H9 (cell line): ENCODE measurements at regions not wholly inside any gene's neighbourhood (a gene's known extent, or its start where the extent isn't known, plus 50 kb on each side); places are given as distances from the start of the nearest gene placed in this dataset.

Experiments used
- DNase-seq: peaks from one replicate; pipeline ENCODE4 v3.0.0-alpha.2; 2017
- H2AFZ ChIP-seq: one replicate; pipeline ENCODE4 v1.6.1; 2013; ENCODE audit warnings: mild to moderate bottlenecking, low read length, control low read depth, moderate library complexity
- H2AK5ac ChIP-seq: 2 replicates; pipeline ENCODE4 v1.6.1; 2013; ENCODE audit warnings: low read length, control low read depth, mixed read lengths; ENCODE audit not compliant: insufficient read length
- H2BK120ac ChIP-seq: one replicate; pipeline ENCODE4 v1.6.1; 2013; ENCODE audit warnings: low read depth, mild to moderate bottlenecking, low read length, control low read depth, inconsistent platforms; ENCODE audit not compliant: poor library complexity, severe bottlenecking
- H2BK12ac ChIP-seq: 2 replicates; pipeline ENCODE4 v1.6.1; 2013; ENCODE audit warnings: low read length, control low read depth, mixed read lengths, low read depth; ENCODE audit not compliant: insufficient read length
- H2BK15ac ChIP-seq: 2 replicates; pipeline ENCODE4 v1.6.1; 2013; ENCODE audit warnings: low read depth, low read length, control low read depth
- H2BK20ac ChIP-seq: one replicate; pipeline ENCODE4 v1.6.1; 2013; ENCODE audit warnings: low read depth, mild to moderate bottlenecking, low read length, control low read depth, inconsistent platforms; ENCODE audit not compliant: poor library complexity, severe bottlenecking
- H2BK5ac ChIP-seq: 2 replicates; pipeline ENCODE4 v1.6.1; 2013; ENCODE audit warnings: low read length, control low read depth, mixed read lengths; ENCODE audit not compliant: insufficient read length
- H3K14ac ChIP-seq: 2 replicates; pipeline ENCODE4 v1.6.1; 2013; ENCODE audit warnings: low read length, control low read depth; ENCODE audit not compliant: insufficient read depth
- H3K18ac ChIP-seq: 2 replicates; pipeline ENCODE4 v1.6.1; 2013; ENCODE audit warnings: low read depth, mild to moderate bottlenecking, mixed read lengths, low read length, control low read depth; ENCODE audit not compliant: insufficient read length
- H3K23ac ChIP-seq: 2 replicates; pipeline ENCODE4 v1.6.1; 2013; ENCODE audit warnings: low read length, control low read depth, mixed read lengths, low read depth; ENCODE audit not compliant: insufficient read length
- H3K23me2 ChIP-seq: 2 replicates; pipeline ENCODE4 v1.6.1; 2013; ENCODE audit warnings: low read depth, mild to moderate bottlenecking, mixed read lengths, low read length, control low read depth; ENCODE audit not compliant: insufficient read length, poor library complexity, severe bottlenecking
- H3K27ac ChIP-seq: 2 replicates; pipeline ENCODE4 v1.5.1; 2013; ENCODE audit warnings: low read length, control low read depth, mixed read lengths, low read depth; ENCODE audit not compliant: insufficient read length
- H3K27me3 ChIP-seq: 2 replicates; pipeline ENCODE4 v1.6.1; 2013; ENCODE audit warnings: low read length, control low read depth, inconsistent platforms; ENCODE audit not compliant: insufficient read depth
- H3K4ac ChIP-seq: 2 replicates; pipeline ENCODE4 v1.6.1; 2013; ENCODE audit warnings: low read depth, mild to moderate bottlenecking, control low read depth, inconsistent platforms, low read length, moderate library complexity
- H3K4me1 ChIP-seq: 2 replicates; pipeline ENCODE4 v1.6.1; 2013; ENCODE audit warnings: low read length, control low read depth, inconsistent platforms; ENCODE audit not compliant: insufficient read depth
- H3K4me2 ChIP-seq: 2 replicates; pipeline ENCODE4 v1.6.1; 2013; ENCODE audit warnings: low read length, control low read depth, mixed read lengths; ENCODE audit not compliant: insufficient read length, insufficient read depth
- H3K56ac ChIP-seq: 2 replicates; pipeline ENCODE4 v1.6.1; 2013; ENCODE audit warnings: low read depth, mild to moderate bottlenecking, mixed read lengths, low read length, control low read depth; ENCODE audit not compliant: insufficient read length
- H3K79me1 ChIP-seq: 2 replicates; pipeline ENCODE4 v1.6.1; 2013; ENCODE audit warnings: low read depth, mild to moderate bottlenecking, moderate library complexity, low read length, control low read depth, inconsistent platforms; ENCODE audit not compliant: insufficient read depth, poor library complexity, severe bottlenecking
- H3K79me2 ChIP-seq: 2 replicates; pipeline ENCODE4 v1.6.1; 2013; ENCODE audit warnings: low read length, control low read depth, inconsistent platforms; ENCODE audit not compliant: insufficient read depth
- H3K9ac ChIP-seq: 2 replicates; pipeline ENCODE4 v1.6.1; 2013; ENCODE audit warnings: low read length, control low read depth, mixed read lengths; ENCODE audit not compliant: insufficient read length; ENCODE audit errors: extremely low read depth
- H3K9me3 ChIP-seq: one replicate; pipeline ENCODE4 v1.6.1; 2013; ENCODE audit warnings: low read depth, low read length, inconsistent platforms; ENCODE audit not compliant: control insufficient read depth
- H3T11ph ChIP-seq: one replicate; pipeline ENCODE4 v1.6.1; 2013; ENCODE audit warnings: mild to moderate bottlenecking, low read length, control low read depth, inconsistent platforms
- H4K20me1 ChIP-seq: one replicate; pipeline ENCODE4 v1.6.1; 2013; ENCODE audit not compliant: control insufficient read depth, insufficient read length, insufficient read depth
- H4K5ac ChIP-seq: 2 replicates; pipeline ENCODE4 v1.6.1; 2013; ENCODE audit warnings: low read depth, mild to moderate bottlenecking, mixed read lengths, low read length, control low read depth; ENCODE audit not compliant: insufficient read length
- H4K8ac ChIP-seq: replicated peaks from 2 replicates; pipeline ENCODE4 v1.6.1; 2013; ENCODE audit warnings: low read length, control low read depth, mixed read lengths, low read depth; ENCODE audit not compliant: insufficient read length
- H4K91ac ChIP-seq: 2 replicates; pipeline ENCODE4 v1.6.1; 2013; ENCODE audit warnings: low read depth, mild to moderate bottlenecking, moderate library complexity, mixed read lengths, low read length, control low read depth; ENCODE audit not compliant: insufficient read length
- H3K27ac Mint-ChIP-seq, 3 experiments: 2 replicates in 2 of 3; 3 replicates in 1 of 3; pipeline ENCODE4 v1.8.0; 2020 to 2021; ENCODE audit warnings: mixed read lengths in 3 of 3, mild to moderate bottlenecking in 1 of 3, moderate library complexity in 1 of 3
- H3K27me3 Mint-ChIP-seq: 2 replicates; pipeline ENCODE4 v1.8.0; 2021; ENCODE audit warnings: low read depth, mild to moderate bottlenecking, moderate library complexity, mixed read lengths
- H3K36me3 Mint-ChIP-seq, 3 experiments: 2 replicates in 2 of 3; 3 replicates in 1 of 3; pipeline ENCODE4 v1.8.0; 2020 to 2021; ENCODE audit warnings: low read depth in 3 of 3, mixed read lengths in 3 of 3; ENCODE audit not compliant: insufficient read depth in 1 of 3
- H3K4me1 Mint-ChIP-seq, 2 experiments: 2 replicates each; pipeline ENCODE4 v1.8.0; 2020; ENCODE audit warnings: mixed read lengths in 2 of 2
- H3K4me3 Mint-ChIP-seq, 2 experiments: 2 replicates in 1 of 2; 3 replicates in 1 of 2; pipeline ENCODE4 v1.8.0; 2020 to 2021; ENCODE audit warnings: mild to moderate bottlenecking in 2 of 2, mixed read lengths in 2 of 2, moderate library complexity in 1 of 2
- H3K9me3 Mint-ChIP-seq, 2 experiments: 2 replicates in 1 of 2; 3 replicates in 1 of 2; pipeline ENCODE4 v1.8.0; 2020; ENCODE audit warnings: mild to moderate bottlenecking in 2 of 2, mixed read lengths in 2 of 2, moderate library complexity in 1 of 2
- WGBS: extraction: QIAGEN DNeasy Blood & Tissue Kit; methylation state at CpG from one replicate; pipeline ENCODE4 v1.1.7; 2013; ENCODE audit warnings: missing lambda C conversion rate, low lambda C conversion rate, mixed read lengths; ENCODE audit not compliant: insufficient read length; ENCODE audit errors: extremely low coverage; 5-methylcytosine and 5-hydroxymethylcytosine counted together
- TF ChIP-seq, protein P1 (sequence below): fragments of 200-600 bp; sonication (generic); conservative IDR thresholded peaks from 3 replicates; pipeline ENCODE4 v1.8.0; 2021; ENCODE audit warnings: antibody characterized with exemption, mild to moderate bottlenecking

DNA sequence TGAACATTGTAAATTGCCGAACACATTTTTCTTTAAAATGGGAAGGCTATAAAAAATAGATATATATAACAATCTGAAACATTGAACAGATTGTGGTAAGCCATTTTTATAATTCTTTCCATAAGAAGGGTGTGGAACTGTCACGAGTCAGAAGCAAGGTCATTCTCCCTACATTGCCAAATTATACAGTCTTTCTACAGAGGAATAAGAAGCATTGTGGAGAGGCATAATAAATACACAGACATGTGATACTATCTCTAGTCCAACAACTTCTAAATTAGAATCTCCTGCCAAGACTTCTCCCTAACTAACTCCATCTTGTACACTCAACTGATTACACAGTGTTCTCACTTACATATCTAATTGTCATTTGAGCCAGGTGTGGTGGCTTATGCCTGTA, 227.9 kb downstream of the CENPF start:
- no CpG with 5 or more reads among the region's 2 CpGs for whole genome bisulfite sequencing
- Histone ChIP-seq H3K27ac (no peak overlapping the region), H3K23ac (no peak overlapping the region), H3K14ac (no peak overlapping the region), H2BK120ac (no peak overlapping the region), H3K79me1 (no peaks in the 10 kb centered on the region), H3K4me2 (no peak overlapping the region), H4K5ac (no peak overlapping the region), H3K18ac (no peak overlapping the region), H2BK5ac (no peak overlapping the region), H3K56ac (no peak overlapping the region), H2BK15ac (no peak overlapping the region), H4K20me1 (no peaks in the 10 kb centered on the region), H3K4ac (no peak overlapping the region), H2BK12ac (no peak overlapping the region), H3K23me2 (no peaks in the 10 kb centered on the region), H3K79me2 (no peaks in the 10 kb centered on the region), H2BK20ac (no peak overlapping the region), H4K8ac (no peak overlapping the region), H2AFZ (no peak overlapping the region), H3T11ph (no peak overlapping the region), H3K9ac (no peak overlapping the region), H3K4me1 (no peaks in the 10 kb centered on the region), H2AK5ac (no peak overlapping the region), H4K91ac (no peak overlapping the region), H3K27me3 (no peaks in the 10 kb centered on the region), H3K9me3 (no peaks in the 10 kb centered on the region)
- no peaks in the 10 kb centered on the region for H3K27me3 Mint-ChIP-seq
- H3K36me3 Mint-ChIP-seq: peaks cover 4 to 10% (median 6%) of the 10 kb centered on the region in 3 experiments; a peak in 4 of 7 replicates
- H3K9me3 Mint-ChIP-seq: peaks cover 13 to 17% of the 10 kb centered on the region in 2 experiments
- H3K4me3 Mint-ChIP-seq: no peak overlapping the region
- no peak for DNase-seq
- H3K4me1 Mint-ChIP-seq: peaks cover 5 to 6% of the 10 kb centered on the region in 2 experiments; a peak in 1 of 4 replicates
- H3K27ac Mint-ChIP-seq: no peak overlapping the region
- TF ChIP-seq, protein P1, sequence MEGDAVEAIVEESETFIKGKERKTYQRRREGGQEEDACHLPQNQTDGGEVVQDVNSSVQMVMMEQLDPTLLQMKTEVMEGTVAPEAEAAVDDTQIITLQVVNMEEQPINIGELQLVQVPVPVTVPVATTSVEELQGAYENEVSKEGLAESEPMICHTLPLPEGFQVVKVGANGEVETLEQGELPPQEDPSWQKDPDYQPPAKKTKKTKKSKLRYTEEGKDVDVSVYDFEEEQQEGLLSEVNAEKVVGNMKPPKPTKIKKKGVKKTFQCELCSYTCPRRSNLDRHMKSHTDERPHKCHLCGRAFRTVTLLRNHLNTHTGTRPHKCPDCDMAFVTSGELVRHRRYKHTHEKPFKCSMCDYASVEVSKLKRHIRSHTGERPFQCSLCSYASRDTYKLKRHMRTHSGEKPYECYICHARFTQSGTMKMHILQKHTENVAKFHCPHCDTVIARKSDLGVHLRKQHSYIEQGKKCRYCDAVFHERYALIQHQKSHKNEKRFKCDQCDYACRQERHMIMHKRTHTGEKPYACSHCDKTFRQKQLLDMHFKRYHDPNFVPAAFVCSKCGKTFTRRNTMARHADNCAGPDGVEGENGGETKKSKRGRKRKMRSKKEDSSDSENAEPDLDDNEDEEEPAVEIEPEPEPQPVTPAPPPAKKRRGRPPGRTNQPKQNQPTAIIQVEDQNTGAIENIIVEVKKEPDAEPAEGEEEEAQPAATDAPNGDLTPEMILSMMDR: no peak
